K562 (cell line): ENCODE measurements at regions not wholly inside any gene's neighbourhood (a gene's known extent, or its start where the extent isn't known, plus 50 kb on each side); places are given as distances from the start of the nearest gene placed in this dataset.

ENCODE experiments used
- ATAC-seq: fragments of 200-7000 bp; cut with Tn5 transposase; 3 replicates; pipeline ENCODE4 v1.9.1; 2020; ENCODE audit warnings: moderate library complexity
- BruUV-seq: library from RNA; stranded (reverse); fragments of 400-500 nt; replicated peaks from 2 replicates; lab custom pipeline; 2021; lab: Mats Ljungman, UMichigan
- CTCF ChIA-PET: fragments of 300-600 bp; formaldehyde crosslinking; extraction: SDS; loops from one replicate; lab custom pipeline; 2021; ENCODE audit warnings: low intra/inter-chr PET ratio; lab: Yijun Ruan, JAX
- POLR2A ChIA-PET: fragments of 300-600, 350-650 bp; sonication (Branson Sonifier 250); formaldehyde crosslinking; extraction: SDS; loops from one replicate; lab custom pipeline; 2021; ENCODE audit warnings: antibody characterized with exemption, inconsistent platforms; lab: Yijun Ruan, JAX
- DNase-seq, 4 experiments: peaks; one replicate each; pipeline versions ENCODE4 v3.0.0 to v3.0.0-alpha.2; 2011 to 2018; ENCODE audit warnings: low spot score in 3 of 4, mixed read lengths in 3 of 4; ENCODE audit errors: extremely low read depth in 1 of 4
- FAIRE-seq: peaks from 2 replicates; lab custom pipeline; 2011; peaks lifted over from hg19 to GRCh38; lab: Jason Lieb, UNC
- H2AFZ ChIP-seq: 2 replicates; pipeline ENCODE4 v1.6.0; 2011; ENCODE audit warnings: low read depth, low read length, control low read depth, inconsistent platforms
- H3K27ac ChIP-seq: fragments of 200-600 bp; 3 replicates; pipeline ENCODE4 v1.8.0; 2011; ENCODE audit warnings: low read depth, mild to moderate bottlenecking, control low read depth, inconsistent platforms, low read length, moderate library complexity, mixed read lengths; ENCODE audit errors: extremely low read depth
- H3K27me3 ChIP-seq, 2 experiments: fragments of 300-600 bp in 1 of 2; 2 replicates in 1 of 2; 3 replicates in 1 of 2; pipeline versions ENCODE4 v1.6.0 to v1.8.0; 2011; ENCODE audit warnings: inconsistent platforms in 2 of 2, low read length in 2 of 2, mild to moderate bottlenecking in 1 of 2, mixed read lengths in 1 of 2, moderate library complexity in 1 of 2; ENCODE audit not compliant: control insufficient read depth in 2 of 2, insufficient read depth in 2 of 2
- H3K36me3 ChIP-seq: fragments of 300-600 bp; 3 replicates; pipeline ENCODE4 v1.8.0; 2011; ENCODE audit warnings: mild to moderate bottlenecking, low read length, inconsistent platforms; ENCODE audit not compliant: control insufficient read depth, insufficient read depth
- H3K4me1 ChIP-seq, 2 experiments: fragments of 200-600 bp in 1 of 2; replicated peaks in 1 of 2; 2 replicates in 1 of 2; 3 replicates in 1 of 2; pipeline versions ENCODE4 v1.5.1 to v1.8.0; 2011; ENCODE audit warnings: inconsistent platforms in 2 of 2, low read length in 2 of 2, mild to moderate bottlenecking in 1 of 2, mixed read lengths in 1 of 2, moderate library complexity in 1 of 2; ENCODE audit not compliant: control insufficient read depth in 2 of 2, insufficient read depth in 2 of 2
- H3K4me2 ChIP-seq: 2 replicates; pipeline ENCODE4 v1.6.1; 2011; ENCODE audit warnings: low read length, control low read depth, inconsistent platforms, mixed read lengths; ENCODE audit not compliant: insufficient read depth
- H3K4me3 ChIP-seq: fragments of 200-600 bp; sonication (generic), shearing (Covaris generic); 2 replicates; pipeline ENCODE4 v1.5.1; 2016; ENCODE audit warnings: control low read depth, inconsistent platforms
- H3K79me2 ChIP-seq: fragments of 200-600 bp; 3 replicates; pipeline ENCODE4 v1.8.0; 2011; ENCODE audit warnings: low read length, inconsistent platforms; ENCODE audit not compliant: control insufficient read depth, insufficient read depth
- H3K9ac ChIP-seq, 2 experiments: 2 replicates each; pipeline versions ENCODE4 v1.6.0 to v1.6.1; 2011; ENCODE audit warnings: low read depth in 2 of 2, low read length in 2 of 2, control low read depth in 1 of 2, inconsistent platforms in 1 of 2, mild to moderate bottlenecking in 1 of 2, mixed read lengths in 1 of 2; ENCODE audit not compliant: insufficient read depth in 1 of 2
- H3K9me1 ChIP-seq: one replicate; pipeline ENCODE4 v1.6.0; 2011; ENCODE audit warnings: inconsistent platforms, mild to moderate bottlenecking, low read length, moderate library complexity; ENCODE audit not compliant: control insufficient read depth, insufficient read depth
- H3K9me3 ChIP-seq: replicated peaks from 2 replicates; pipeline ENCODE4 v1.5.1; 2011; ENCODE audit warnings: low read depth, low read length, inconsistent platforms; ENCODE audit not compliant: control insufficient read depth, insufficient read depth
- H4K20me1 ChIP-seq: replicated peaks from 2 replicates; pipeline ENCODE4 v1.6.1; 2011; ENCODE audit warnings: low read length, inconsistent platforms, mixed read lengths; ENCODE audit not compliant: control insufficient read depth, insufficient read depth
- BRD4 ChIP-seq: fragments of 200-600 bp; sonication (generic); IDR thresholded peaks from 2 replicates; pipeline ENCODE4 v1.6.1; 2017; ENCODE audit warnings: inconsistent platforms
- GTF2E2 ChIP-seq: fragments of 200-800 bp; sonication (Bioruptor generic); IDR thresholded peaks from 2 replicates; pipeline ENCODE4 v1.6.1; 2016; ENCODE audit warnings: missing genetic modification characterization, missing compliant biosample characterization
- L3MBTL2 ChIP-seq: fragments of 450-650 bp; IDR thresholded peaks from 2 replicates; pipeline ENCODE4 v1.6.1; 2016; ENCODE audit warnings: mild to moderate bottlenecking, moderate library complexity
- RAD51 ChIP-seq: fragments of 450-650 bp; IDR thresholded peaks from 2 replicates; pipeline ENCODE4 v1.7.1; 2016; ENCODE audit warnings: low read depth, mild to moderate bottlenecking, borderline replicate concordance
- SIN3B ChIP-seq: fragments of 450-650 bp; IDR thresholded peaks from 2 replicates; pipeline ENCODE4 v1.6.1; 2017; ENCODE audit warnings: low read depth, mild to moderate bottlenecking, moderate library complexity
- TEAD1 ChIP-seq, 2 experiments: fragments of 450-650 bp in 1 of 2; sonication (generic) in 1 of 2; formaldehyde crosslinking; IDR thresholded peaks; 2 replicates each; pipeline versions ENCODE4 v1.4.0 to v1.8.0; 2020 to 2022; ENCODE audit warnings: mild to moderate bottlenecking in 2 of 2, missing genetic modification reagents in 1 of 2
- ZNF507 ChIP-seq: conservative IDR thresholded peaks from 2 replicates; pipeline ENCODE4 v1.6.1; 2017; ENCODE audit warnings: missing genetic modification characterization, missing compliant biosample characterization
- ZNF75A ChIP-seq: fragments of 450-650 bp; formaldehyde crosslinking; IDR thresholded peaks from 2 replicates; pipeline ENCODE4 v1.4.0; 2020; ENCODE audit warnings: mild to moderate bottlenecking
- ZNF764 ChIP-seq: fragments of 250-450 bp; sonication (Bioruptor Pico); IDR thresholded peaks from 2 replicates; pipeline ENCODE4 v1.4.0; 2020; ENCODE audit warnings: low read depth, mild to moderate bottlenecking, moderate library complexity
- WGBS: fragments of 100-300 bp; shearing (Covaris generic); methylation state at CpG from one replicate; pipeline ENCODE4 v1.1.6; 2016; ENCODE audit warnings: low coverage, mixed read lengths; ENCODE audit not compliant: insufficient coverage; ENCODE audit errors: missing lambda C conversion rate; 5-methylcytosine and 5-hydroxymethylcytosine counted together
- in situ Hi-C: fragments of 300-500 bp; cut with MboI; formaldehyde crosslinking; loops from 4 replicates; pipeline ENCODE4 v1.15.0; 2018; ENCODE audit warnings: inconsistent platforms, mixed read lengths
- intact Hi-C: fragments of 100-400 bp; cut with micrococcal nuclease; formaldehyde crosslinking; loops from 2 replicates; pipeline ENCODE4 v1.14.2; 2022
- TF ChIP-seq, protein P1 (sequence below): fragments of 250-450 bp; sonication (Bioruptor Pico); IDR thresholded peaks from 2 replicates; pipeline ENCODE4 v1.5.0; 2021; ENCODE audit warnings: mild to moderate bottlenecking, moderate library complexity

DNA sequence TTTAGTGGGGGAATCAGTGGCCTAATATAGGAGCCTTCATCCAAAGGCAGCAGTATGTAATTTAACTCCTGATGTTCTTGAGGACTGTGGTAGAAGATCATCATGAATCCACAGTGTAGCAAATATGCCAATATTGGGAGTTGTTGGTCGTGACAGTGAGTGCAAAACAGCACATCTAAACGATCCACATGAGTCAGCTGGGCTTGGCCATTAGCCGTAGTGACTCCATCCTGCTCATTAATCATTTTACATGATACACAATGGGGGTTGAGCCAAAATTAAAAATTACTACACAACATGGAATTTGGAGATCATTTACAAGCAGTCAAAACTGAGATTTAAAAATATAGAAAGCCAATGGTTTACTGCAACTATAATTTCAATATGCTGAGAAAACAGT lies 653.9 kb upstream of the CAMK1G start:
- Histone ChIP-seq H3K27ac (no peak overlapping the region), H3K4me1 (no peaks in the 10 kb centered on the region), H3K4me3 (no peak overlapping the region), H3K4me2 (no peak overlapping the region), H3K36me3 (no peaks in the 10 kb centered on the region), H3K79me2 (no peaks in the 10 kb centered on the region), H4K20me1 (no peaks in the 10 kb centered on the region), H3K9ac (no peak overlapping the region), H3K27me3 (no peaks in the 10 kb centered on the region), H2AFZ (no peak overlapping the region), H3K9me3 (peaks cover 1% of the 10 kb centered on the region; the same call in 1 of the 2 replicates), H3K9me1 (no peaks in the 10 kb centered on the region)
- no peak for FAIRE-seq
- TF ChIP-seq BRD4: no peak
- TF ChIP-seq L3MBTL2: no peak
- TF ChIP-seq ZNF507: no peak
- no peak for TF ChIP-seq GTF2E2 (tag)
- TF ChIP-seq ZNF75A: no peak
- TF ChIP-seq SIN3B: no peak
- TF ChIP-seq, protein P1, sequence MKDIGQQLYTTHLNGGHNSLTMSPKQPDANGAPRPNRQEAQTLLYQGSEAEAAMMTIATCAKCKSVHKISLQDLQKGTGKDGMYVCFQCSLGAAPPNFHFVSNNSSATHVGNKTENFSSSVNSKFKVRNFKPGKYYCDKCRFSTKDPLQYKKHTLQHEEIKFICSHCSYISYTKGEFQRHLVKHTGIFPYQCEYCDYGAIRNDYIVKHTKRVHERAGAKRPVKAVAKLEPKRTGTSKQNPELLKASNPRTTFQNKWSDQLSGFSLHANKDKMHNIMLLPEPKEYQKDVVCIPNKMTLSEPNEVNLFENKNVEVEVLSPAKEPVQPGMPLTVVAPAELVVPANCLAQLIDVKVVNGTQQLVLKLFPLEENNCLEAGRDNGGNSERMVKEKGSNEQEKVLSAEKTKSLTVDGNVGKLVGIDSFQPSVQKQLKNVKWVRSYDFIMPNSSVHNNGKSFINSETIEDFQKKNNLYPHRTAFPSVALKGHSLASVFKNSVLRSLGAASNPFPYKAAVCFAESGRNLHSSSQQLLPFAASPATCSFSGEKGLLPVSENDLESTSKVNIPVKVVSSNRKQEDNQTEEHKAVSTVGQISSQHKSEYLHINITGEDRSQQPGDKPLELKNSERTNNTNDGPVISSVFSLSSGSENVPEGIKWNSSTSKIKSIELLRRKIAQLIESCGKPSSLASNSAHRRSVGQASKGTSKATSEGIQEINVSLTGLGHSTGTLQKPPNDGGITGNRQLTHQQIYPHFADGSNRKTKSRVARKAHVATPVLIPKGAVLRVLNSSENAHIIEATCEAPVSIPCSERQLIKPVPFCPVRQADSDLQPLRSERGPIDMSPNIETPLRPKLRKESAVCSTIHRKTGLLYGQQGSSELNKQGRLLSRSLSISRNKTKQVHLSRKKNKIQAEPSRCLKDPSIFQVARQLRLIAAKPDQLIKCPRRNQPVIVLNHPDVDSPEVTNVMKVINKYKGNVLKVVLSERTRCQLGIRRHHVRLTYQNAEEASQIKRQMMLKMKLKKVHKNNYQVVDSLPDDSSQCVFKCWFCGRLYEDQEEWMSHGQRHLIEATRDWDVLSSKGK (CRISPR knock-in tag): no peak
- no peak for TF ChIP-seq ZNF764 (CRISPR knock-in tag)
- no peak for TF ChIP-seq TEAD1 (CRISPR knock-in tag; IDR thresholded peaks at IDR 0.05)
- no peak for TF ChIP-seq RAD51
- no peak for DNase-seq
- CTCF ChIA-PET: no interaction called here
- BruUV-seq: no TSS peak
- in situ Hi-C loops (no loop called here), intact Hi-C loops (no loop called here)
- ATAC-seq: no peak
- WGBS: 2% methylated on average over 3 of the region's 3 CpGs
- POLR2A ChIA-PET: no interaction called here
